ENCODE measurements at regions not wholly inside any gene's neighbourhood (a gene's known extent, or its start where the extent isn't known, plus 50 kb on each side); places are given as distances from the start of the nearest gene placed in this dataset.

DNA sequence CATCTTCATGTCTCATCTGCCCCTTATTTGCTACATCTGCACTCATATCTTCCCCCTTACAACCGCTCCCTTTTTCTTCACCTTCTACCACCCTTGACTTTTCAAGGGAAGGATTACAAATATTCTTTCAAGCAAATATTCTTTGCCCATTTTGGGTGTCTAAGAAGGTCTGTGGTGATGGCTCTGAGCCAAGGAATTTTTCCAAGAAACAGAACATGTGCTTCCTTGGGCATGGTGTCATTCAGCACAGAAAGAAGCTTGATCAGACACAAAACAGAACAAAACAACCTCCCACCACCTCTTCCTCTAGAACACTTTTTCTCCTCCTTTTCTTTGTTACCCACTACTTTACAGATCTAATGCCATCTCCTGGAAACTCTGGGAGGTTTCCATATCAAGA lies 313.7 kb downstream of the SATB2 start:
- intact Hi-C loops (cut with DNase I, micrococcal nuclease) = no loop called here
- Histone ChIP-seq H3K27me3 (ENCODE audit: control insufficient read depth in 1 of 2, insufficient read depth in 2 of 2, low read length in 2 of 2) (no peaks in the 10 kb centered on the region), H3K9me3 (ENCODE audit: control insufficient read depth in 1 of 2, insufficient read depth in 1 of 2, low read length in 2 of 2) (peaks cover 0 to 8% of the 10 kb centered on the region in 2 experiments), H3K36me3 (ENCODE audit: insufficient read depth, low read length) (no peaks in the 10 kb centered on the region), H3K4me3 (ENCODE audit: low read length) (no peak overlapping the region), H3K27ac (ENCODE audit: low read depth in 1 of 2, low read length in 2 of 2) (no peak overlapping the region), H3K4me1 (ENCODE audit: insufficient read depth, low read length) (no peaks in the 10 kb centered on the region)
- no peak for ATAC-seq (ENCODE audit: poor library complexity)
- TF ChIP-seq, protein P1, sequence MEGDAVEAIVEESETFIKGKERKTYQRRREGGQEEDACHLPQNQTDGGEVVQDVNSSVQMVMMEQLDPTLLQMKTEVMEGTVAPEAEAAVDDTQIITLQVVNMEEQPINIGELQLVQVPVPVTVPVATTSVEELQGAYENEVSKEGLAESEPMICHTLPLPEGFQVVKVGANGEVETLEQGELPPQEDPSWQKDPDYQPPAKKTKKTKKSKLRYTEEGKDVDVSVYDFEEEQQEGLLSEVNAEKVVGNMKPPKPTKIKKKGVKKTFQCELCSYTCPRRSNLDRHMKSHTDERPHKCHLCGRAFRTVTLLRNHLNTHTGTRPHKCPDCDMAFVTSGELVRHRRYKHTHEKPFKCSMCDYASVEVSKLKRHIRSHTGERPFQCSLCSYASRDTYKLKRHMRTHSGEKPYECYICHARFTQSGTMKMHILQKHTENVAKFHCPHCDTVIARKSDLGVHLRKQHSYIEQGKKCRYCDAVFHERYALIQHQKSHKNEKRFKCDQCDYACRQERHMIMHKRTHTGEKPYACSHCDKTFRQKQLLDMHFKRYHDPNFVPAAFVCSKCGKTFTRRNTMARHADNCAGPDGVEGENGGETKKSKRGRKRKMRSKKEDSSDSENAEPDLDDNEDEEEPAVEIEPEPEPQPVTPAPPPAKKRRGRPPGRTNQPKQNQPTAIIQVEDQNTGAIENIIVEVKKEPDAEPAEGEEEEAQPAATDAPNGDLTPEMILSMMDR (IDR thresholded peaks at IDR 0.05) = no peak
- Mint-ChIP-seq H3K27ac (no peak overlapping the region), H3K4me1 (ENCODE audit: low read depth) (no peaks in the 10 kb centered on the region), H3K36me3 (ENCODE audit: low read depth) (no peaks in the 10 kb centered on the region), H3K9me3 (peaks cover 3% of the 10 kb centered on the region), H3K4me3 (no peak overlapping the region), H3K27me3 (no peaks in the 10 kb centered on the region)
- no peak for DNase-seq
- POLR2A ChIA-PET = no interaction called here
- CTCF ChIA-PET = no interaction called here

DNA sequence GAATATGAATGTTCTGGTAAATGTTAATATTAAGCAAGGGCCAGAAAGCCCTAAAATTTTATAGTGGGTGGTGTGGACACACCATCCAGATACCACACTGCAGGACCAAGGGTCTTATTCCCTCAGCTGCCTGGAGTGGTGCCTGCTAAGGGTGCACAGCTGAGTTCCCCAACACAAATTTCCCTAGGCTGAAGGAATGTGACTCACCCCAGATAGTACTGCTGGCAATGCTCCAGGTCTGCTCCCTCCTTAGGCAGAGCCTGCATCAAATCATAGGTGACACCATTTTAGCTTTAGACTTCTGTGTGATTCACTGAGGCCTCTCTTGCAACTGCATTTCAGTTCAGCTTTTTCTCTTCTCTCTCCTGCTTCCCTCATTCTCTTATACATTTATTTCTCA lies 321.1 kb downstream of the SATB2 start:
- Histone ChIP-seq H3K9me3 (ENCODE audit: control insufficient read depth in 1 of 2, insufficient read depth in 1 of 2, low read length in 2 of 2) (peaks cover 0 to 8% of the 10 kb centered on the region in 2 experiments), H3K36me3 (ENCODE audit: insufficient read depth, low read length) (no peaks in the 10 kb centered on the region), H3K27ac (ENCODE audit: low read depth in 1 of 2, low read length in 2 of 2) (no peak overlapping the region), H3K27me3 (ENCODE audit: control insufficient read depth in 1 of 2, insufficient read depth in 2 of 2, low read length in 2 of 2) (no peaks in the 10 kb centered on the region), H3K4me1 (ENCODE audit: insufficient read depth, low read length) (no peaks in the 10 kb centered on the region), H3K4me3 (ENCODE audit: low read length) (no peak overlapping the region)
- POLR2A ChIA-PET = no interaction called here
- no peaks in the 10 kb centered on the region for H3K36me3 Mint-ChIP-seq (ENCODE audit: low read depth)
- CTCF ChIA-PET = no interaction called here
- TF ChIP-seq, protein P1 (IDR thresholded peaks at IDR 0.05) = no peak
- H3K9me3 Mint-ChIP-seq = peaks cover 3% of the 10 kb centered on the region
- intact Hi-C loops (cut with DNase I, micrococcal nuclease) = no loop called here
- H3K4me3 Mint-ChIP-seq = no peak overlapping the region
- no peak overlapping the region for H3K27ac Mint-ChIP-seq
- no peak for DNase-seq
- ATAC-seq (ENCODE audit: poor library complexity) = no peak
- H3K27me3 Mint-ChIP-seq = no peaks in the 10 kb centered on the region
- no peaks in the 10 kb centered on the region for H3K4me1 Mint-ChIP-seq (ENCODE audit: low read depth)

DNA sequence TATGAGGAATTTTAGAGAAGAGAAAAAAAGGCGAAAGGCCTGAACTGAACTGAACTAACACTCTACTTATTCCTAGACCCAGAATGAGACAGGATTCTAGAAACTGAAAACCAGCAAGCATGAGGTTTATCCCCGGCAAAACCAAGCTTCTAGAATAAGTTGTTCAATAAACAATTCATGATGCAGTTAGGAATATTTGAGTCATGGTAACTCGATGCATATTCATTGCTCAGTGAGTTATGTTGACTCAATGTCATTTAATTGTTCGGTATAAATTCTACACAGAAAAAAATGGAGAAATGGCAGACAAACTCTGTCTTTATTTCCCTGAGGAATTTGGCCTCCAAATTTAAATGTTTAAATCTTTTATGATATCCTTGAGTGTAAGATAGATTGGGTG lies 321.5 kb downstream of the SATB2 start:
- TF ChIP-seq, protein P1 (IDR thresholded peaks at IDR 0.05) = no peak
- Histone ChIP-seq H3K4me1 (ENCODE audit: insufficient read depth, low read length) (no peaks in the 10 kb centered on the region), H3K36me3 (ENCODE audit: insufficient read depth, low read length) (no peaks in the 10 kb centered on the region), H3K9me3 (ENCODE audit: control insufficient read depth in 1 of 2, insufficient read depth in 1 of 2, low read length in 2 of 2) (peaks cover 0 to 3% of the 10 kb centered on the region in 2 experiments), H3K4me3 (ENCODE audit: low read length) (no peak overlapping the region), H3K27me3 (ENCODE audit: control insufficient read depth in 1 of 2, insufficient read depth in 2 of 2, low read length in 2 of 2) (no peaks in the 10 kb centered on the region), H3K27ac (ENCODE audit: low read depth in 1 of 2, low read length in 2 of 2) (no peak overlapping the region)
- DNase-seq (no peak), ATAC-seq (ENCODE audit: poor library complexity) (no peak)
- peaks cover 3% of the 10 kb centered on the region for H3K9me3 Mint-ChIP-seq
- H3K36me3 Mint-ChIP-seq (ENCODE audit: low read depth) = no peaks in the 10 kb centered on the region
- H3K27me3 Mint-ChIP-seq = no peaks in the 10 kb centered on the region
- POLR2A ChIA-PET = no interaction called here
- no peaks in the 10 kb centered on the region for H3K4me1 Mint-ChIP-seq (ENCODE audit: low read depth)
- intact Hi-C loops (cut with DNase I, micrococcal nuclease) = no loop called here
- no peak overlapping the region for H3K4me3 Mint-ChIP-seq
- CTCF ChIA-PET = no interaction called here
- H3K27ac Mint-ChIP-seq = no peak overlapping the region
